ENCODE measurements at regions not wholly inside any gene's neighbourhood (a gene's known extent, or its start where the extent isn't known, plus 50 kb on each side); places are given as distances from the start of the nearest gene placed in this dataset.
"Not testable (repeated sequence)": the region's sequence is repeated elsewhere in the genome, so short reads cannot be mapped to it uniquely, and the experiment has no call there.

- Mint-ChIP-seq H3K27ac (no peak overlapping the region), H3K4me3 (no peak overlapping the region), H3K27me3 (peaks cover 3% of the 10 kb centered on the region), H3K36me3 (ENCODE audit: low read depth) (no peaks in the 10 kb centered on the region), H3K9me3 (no peaks in the 10 kb centered on the region), H3K4me1 (ENCODE audit: low read depth) (no peaks in the 10 kb centered on the region)
- intact Hi-C loops (cut with micrococcal nuclease), result no loop called here
These were observed 58.3 kb upstream of the COBL start for GRCh38 chr7:51374936-51375335.

DNA sequence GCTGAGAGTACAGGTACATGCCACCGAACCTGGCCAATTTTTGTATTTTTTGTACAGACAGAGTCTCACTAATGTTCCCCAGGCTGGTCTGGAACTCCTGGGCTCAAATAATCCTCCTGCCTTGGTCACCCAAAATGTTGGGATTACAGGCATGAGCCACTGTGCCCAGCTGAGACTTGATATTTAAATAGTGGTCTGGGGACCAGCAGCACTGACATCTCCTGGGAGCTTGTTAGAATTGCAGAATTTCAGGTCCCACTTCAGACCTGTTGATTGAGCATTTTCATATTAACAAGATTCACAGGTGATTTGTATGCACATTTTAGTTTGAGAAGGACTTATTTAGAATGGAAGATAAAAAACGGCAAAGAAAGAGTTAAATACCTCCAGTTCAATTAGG is 57.0 kb upstream of the COBL start:
- H3K36me3 Mint-ChIP-seq (ENCODE audit: low read depth); H3K4me3 Mint-ChIP-seq; intact Hi-C loops (cut with micrococcal nuclease); H3K9me3 Mint-ChIP-seq; H3K4me1 Mint-ChIP-seq (ENCODE audit: low read depth); H3K27me3 Mint-ChIP-seq; H3K27ac Mint-ChIP-seq: not testable (repeated sequence)

DNA sequence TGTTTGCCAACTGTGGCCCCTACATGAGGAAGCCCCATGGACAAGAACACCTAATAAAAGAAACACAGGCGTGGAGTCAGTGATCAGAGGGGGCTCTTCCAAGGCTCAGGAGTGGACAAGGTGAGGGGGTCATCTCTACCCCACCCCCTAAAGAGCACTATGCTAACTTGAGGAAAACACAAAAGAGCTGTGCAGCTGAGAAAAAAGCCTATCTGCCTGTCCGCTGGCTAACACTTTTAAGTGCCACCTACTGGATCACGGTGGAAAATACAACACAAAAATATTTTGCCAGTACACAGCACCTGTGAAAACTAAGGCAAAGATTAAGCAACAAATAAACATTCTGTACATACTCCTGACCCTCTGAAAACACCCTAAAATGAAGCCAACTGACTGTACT is 53.1 kb upstream of the COBL start:
- no peaks in the 10 kb centered on the region for H3K36me3 Mint-ChIP-seq (ENCODE audit: low read depth)
- H3K9me3 Mint-ChIP-seq, result no peaks in the 10 kb centered on the region
- no peaks in the 10 kb centered on the region for H3K4me1 Mint-ChIP-seq (ENCODE audit: low read depth)
- no peaks in the 10 kb centered on the region for H3K27me3 Mint-ChIP-seq
- no peak overlapping the region for H3K4me3 Mint-ChIP-seq
- no peak overlapping the region for H3K27ac Mint-ChIP-seq
- intact Hi-C loops (cut with micrococcal nuclease), result loop anchor here (5.0 kb wide), 1 partner anchor 202 kb away; no protein-coding TSS in a partner anchor

GRCh38 chr7:51369228-51369627 is 52.6 kb upstream of the COBL start:
- H3K27me3 Mint-ChIP-seq; H3K27ac Mint-ChIP-seq; H3K4me3 Mint-ChIP-seq; H3K4me1 Mint-ChIP-seq (ENCODE audit: low read depth); H3K9me3 Mint-ChIP-seq; H3K36me3 Mint-ChIP-seq (ENCODE audit: low read depth): not testable (repeated sequence)
- intact Hi-C loops (cut with micrococcal nuclease), result loop anchor here (5.0 kb wide), 1 partner anchor 202 kb away; no protein-coding TSS in a partner anchor

- intact Hi-C loops (cut with micrococcal nuclease), result loop anchor here (5.0 kb wide), 1 partner anchor 201 kb away; no protein-coding TSS in a partner anchor
These were observed 51.7 kb upstream of the COBL start for GRCh38 chr7:51368334-51368733.

GRCh38 chr7:51367614-51367968 is 51.0 kb upstream of the COBL start:
- H3K4me3 Mint-ChIP-seq, result no peak overlapping the region
- intact Hi-C loops (cut with micrococcal nuclease), result loop anchor here (5.0 kb wide), 1 partner anchor 200 kb away; no protein-coding TSS in a partner anchor
- no peaks in the 10 kb centered on the region for H3K36me3 Mint-ChIP-seq (ENCODE audit: low read depth)
- no peaks in the 10 kb centered on the region for H3K4me1 Mint-ChIP-seq (ENCODE audit: low read depth)
- H3K9me3 Mint-ChIP-seq, result no peaks in the 10 kb centered on the region
- H3K27me3 Mint-ChIP-seq, result no peaks in the 10 kb centered on the region
- H3K27ac Mint-ChIP-seq, result no peak overlapping the region

More at GRCh38 chr7:51368334-51368733, 51.7 kb upstream of the COBL start:
- Mint-ChIP-seq H3K4me3 (no peak overlapping the region), H3K27ac (no peak overlapping the region), H3K4me1 (ENCODE audit: low read depth) (no peaks in the 10 kb centered on the region), H3K9me3 (no peaks in the 10 kb centered on the region), H3K27me3 (no peaks in the 10 kb centered on the region), H3K36me3 (ENCODE audit: low read depth) (no peaks in the 10 kb centered on the region)

GRCh38 chr7:51366930-51367613 is 50.5 kb upstream of the COBL start:
- Mint-ChIP-seq H3K36me3 (ENCODE audit: low read depth) (no peaks in the 10 kb centered on the region), H3K4me1 (ENCODE audit: low read depth) (no peaks in the 10 kb centered on the region), H3K27ac (no peak overlapping the region), H3K9me3 (no peaks in the 10 kb centered on the region), H3K27me3 (no peaks in the 10 kb centered on the region), H3K4me3 (no peak overlapping the region)
- intact Hi-C loops (cut with micrococcal nuclease), result loop anchor here (5.0 kb wide), 1 partner anchor 200 kb away; no protein-coding TSS in a partner anchor

Measured in dendritic cell treated with granulocyte-macrophage colony-stimulating factor and Interleukin-4, amounts not matched to agents 40 ng/mL and 50 ng/mL, for 4 days (primary cell).